GM21529 (cell line): ENCODE measurements at regions not wholly inside any gene's neighbourhood (a gene's known extent, or its start where the extent isn't known, plus 50 kb on each side); places are given as distances from the start of the nearest gene placed in this dataset.
"Not testable (repeated sequence)": the region's sequence is repeated elsewhere in the genome, so short reads cannot be mapped to it uniquely, and the experiment has no call there.

Experiments
- ATAC-seq: cut with Tn5 transposase; IDR thresholded peaks from one replicate; pipeline ENCODE4 v1.9.1; 2021; ENCODE audit not compliant: unreplicated experiment

DNA sequence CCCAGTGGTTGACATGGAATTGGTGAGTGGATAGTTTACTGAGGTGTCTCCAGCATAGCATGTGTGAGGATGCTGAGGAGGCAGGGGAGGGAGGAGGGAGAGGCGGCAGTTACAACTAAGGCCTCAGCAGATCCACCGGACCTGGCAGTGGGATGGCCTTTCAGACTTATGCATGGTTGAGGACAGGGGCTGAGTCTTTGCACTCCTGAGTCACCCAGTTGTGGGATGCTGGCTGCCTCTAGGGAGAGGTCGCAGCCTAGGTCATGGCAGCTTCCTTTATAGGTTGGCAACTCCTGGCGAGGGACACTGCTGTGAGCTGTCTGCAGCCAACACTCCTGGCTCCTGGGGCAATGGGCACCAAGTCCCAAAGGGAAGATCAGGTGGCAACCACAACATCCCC is 380.3 kb downstream of the PREX1 start:
- no peak for ATAC-seq

DNA sequence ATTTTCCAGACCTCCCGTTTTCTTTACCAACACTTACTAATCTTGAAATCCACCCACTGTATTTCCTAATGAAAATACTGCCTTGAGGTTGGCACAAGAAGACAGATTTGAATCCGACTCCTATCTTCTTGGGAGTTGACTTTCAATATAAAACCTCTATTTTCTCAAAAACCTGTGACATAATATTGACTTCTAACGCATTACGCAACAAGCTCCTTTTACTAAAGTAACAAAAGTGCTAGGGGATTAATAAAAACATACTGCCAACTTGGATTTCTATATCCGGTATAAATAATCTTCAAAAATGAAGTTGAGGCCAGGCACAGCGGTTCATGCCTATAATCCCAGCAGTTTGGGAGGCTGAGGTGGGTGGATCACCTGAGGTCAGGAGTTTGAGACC is 382.0 kb downstream of the PREX1 start:
- no peak for ATAC-seq

DNA sequence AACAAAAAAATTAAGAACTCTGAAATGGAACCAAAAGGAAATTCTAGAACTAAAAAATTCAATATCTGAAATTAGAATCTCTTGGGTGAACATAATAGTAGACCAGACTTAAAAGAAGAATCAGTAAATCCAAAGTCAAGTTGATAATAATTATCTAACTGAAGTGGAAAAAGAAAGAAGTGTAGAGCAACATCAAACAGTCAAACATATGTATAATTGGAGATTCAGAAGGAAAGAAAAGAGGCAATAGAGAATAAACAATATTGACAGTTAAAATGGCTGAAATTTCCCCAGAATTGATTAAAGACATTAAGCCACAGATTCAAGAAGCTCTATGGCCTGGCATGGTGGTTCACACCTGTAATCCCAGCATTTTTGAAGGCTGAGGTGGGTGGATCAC is 383.6 kb downstream of the PREX1 start:
- no peak for ATAC-seq

DNA sequence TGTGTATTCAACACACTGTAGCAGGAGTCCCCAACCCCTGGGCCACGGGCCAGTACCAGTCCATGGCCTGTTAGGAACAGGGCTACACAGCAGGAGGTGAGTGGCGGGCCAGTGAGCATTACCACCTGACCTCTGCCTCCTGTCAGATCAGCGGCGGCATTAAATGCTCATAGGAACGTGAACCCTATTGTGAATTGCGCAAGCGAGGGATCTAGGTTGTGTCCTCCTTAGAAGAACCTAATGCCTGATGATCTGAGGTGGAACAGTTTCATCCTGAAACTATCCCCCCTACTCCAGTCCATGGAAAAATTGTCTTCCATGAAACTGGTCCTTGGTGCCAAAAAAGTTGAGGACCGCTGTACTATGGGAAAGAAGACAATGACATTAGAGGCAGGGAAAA is 386.9 kb downstream of the PREX1 start:
- no peak for ATAC-seq

DNA sequence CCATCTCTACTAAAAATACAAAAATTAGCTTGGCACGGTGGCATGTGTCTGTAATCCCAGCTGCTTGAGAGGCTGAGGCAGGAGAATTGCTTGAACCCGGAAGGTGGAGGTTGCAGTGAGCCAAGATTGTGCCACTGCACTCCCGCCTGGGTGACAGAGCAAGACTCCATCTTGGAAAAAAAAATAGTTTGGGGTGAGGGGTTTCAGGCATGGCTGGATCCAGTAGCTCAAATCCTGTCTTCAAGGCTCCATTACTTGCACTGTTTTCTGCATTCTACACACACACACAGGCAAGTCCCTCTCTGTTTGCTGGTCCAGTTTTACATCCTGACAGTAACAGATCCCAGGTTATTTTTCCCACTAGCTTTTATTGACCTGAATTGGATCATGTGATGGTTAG is 387.5 kb downstream of the PREX1 start:
- not testable (repeated sequence) for ATAC-seq

DNA sequence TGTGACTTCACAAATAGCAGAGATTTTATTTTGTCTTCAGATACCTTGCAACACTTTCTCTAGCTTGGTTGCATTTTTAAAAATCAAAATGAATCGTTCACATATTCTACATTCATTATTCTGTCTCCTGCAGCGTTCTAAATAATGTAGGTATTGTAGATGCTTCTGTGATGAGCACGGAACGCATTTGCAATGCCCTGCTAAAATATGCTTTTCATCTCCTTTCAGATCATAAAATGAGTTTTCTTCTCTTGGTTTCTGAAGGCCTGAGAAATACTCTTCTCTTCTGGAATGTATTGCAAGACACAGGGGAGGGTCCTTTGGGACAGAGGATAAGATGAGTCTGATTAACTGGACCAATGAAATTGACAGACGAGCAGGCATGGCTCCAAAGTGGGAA is 390.7 kb downstream of the PREX1 start:
- no peak for ATAC-seq

DNA sequence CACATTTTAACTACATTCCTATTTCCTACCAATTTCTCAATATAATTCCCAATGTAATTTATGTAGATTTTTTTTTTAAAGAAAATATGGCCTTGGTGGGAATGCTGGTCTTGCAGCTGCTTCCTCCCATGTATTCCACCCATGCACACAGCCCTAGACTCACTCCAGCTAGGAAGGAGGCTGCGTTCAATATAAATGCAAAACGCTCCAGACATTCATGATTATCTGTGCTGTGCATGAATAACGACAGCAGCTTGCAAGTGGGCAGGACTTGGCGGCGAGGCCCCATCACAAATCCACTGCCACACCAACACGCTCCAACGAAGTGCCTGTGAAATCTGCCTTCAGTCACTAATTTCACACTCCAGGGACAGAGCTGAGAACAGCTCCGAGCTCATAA is 391.2 kb downstream of the PREX1 start:
- not testable (repeated sequence) for ATAC-seq

DNA sequence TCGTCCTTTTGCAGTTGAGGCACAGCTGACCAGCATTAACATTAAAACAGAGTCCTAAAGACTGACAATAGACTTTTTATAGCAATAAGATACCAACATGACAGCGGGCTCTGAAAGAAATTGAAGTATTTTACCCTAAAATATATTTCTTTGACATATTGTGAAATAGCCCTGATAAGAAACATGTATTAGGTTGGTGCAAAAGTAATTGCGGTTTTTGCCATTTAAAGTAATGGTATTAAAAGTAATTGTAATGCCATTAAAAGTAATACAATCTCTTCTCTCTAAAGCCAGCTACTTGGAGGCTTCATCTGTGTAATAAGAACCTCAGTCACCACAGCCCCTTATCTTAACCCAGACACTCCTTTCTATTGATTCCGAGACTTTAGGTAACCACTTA is 394.6 kb downstream of the PREX1 start:
- ATAC-seq = no peak

DNA sequence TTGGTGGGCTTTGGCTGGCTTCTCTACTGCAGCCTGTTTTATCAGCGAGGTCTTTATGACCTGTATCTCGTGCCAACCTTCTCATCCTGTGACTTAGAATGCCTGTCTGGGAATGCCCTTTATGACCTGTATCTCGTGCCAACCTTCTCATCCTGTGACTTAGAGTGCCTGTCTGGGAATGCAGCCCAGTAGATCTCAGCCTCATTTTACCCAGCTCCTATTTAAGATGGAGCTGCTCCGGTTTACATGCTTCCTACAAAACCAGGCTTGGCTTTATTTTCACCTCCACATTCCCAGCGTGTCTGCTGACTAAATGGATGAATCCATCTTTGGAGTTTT is 395.3 kb downstream of the PREX1 start:
- ATAC-seq = no peak

DNA sequence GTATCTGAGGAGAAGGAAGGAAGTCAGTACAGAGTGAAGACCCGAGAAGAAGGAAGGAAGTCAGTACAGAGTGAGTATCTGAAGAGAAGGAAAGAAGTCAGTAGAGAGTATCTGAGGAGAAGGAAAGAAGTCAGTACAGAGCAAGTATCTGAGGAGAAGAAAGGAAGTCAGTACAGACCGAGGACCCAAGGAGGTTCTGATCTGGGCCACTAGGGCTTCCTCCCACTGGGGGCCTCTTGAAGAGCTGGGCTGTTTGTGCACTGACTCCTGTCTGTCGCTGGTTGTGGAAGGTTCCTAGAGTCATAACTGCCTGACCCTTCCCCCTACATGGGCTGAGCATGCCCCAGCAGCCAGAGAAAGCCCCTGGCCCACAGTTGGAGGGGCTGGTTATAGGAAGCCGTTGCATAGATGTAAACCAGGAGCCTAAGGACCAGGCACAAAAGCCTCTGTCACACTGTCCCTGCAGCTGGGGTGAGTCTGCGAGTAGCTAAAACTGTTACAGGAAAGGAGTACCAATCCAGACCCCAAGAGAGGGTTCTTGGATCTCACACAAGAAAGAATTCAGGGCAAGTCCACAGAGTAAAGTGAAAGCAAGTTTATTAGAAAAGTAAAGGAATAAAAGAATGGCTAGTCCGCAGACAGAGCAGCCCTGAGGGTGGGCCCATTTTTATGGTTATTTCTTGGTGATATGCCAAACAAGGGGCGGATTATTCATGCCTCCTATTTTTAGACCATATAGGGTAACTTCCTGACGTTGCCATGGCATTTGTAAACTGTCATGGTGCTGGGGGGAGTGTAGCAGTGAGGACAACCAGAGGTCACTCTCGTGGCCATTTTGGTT is 395.9 kb downstream of the PREX1 start:
- no peak for ATAC-seq

DNA sequence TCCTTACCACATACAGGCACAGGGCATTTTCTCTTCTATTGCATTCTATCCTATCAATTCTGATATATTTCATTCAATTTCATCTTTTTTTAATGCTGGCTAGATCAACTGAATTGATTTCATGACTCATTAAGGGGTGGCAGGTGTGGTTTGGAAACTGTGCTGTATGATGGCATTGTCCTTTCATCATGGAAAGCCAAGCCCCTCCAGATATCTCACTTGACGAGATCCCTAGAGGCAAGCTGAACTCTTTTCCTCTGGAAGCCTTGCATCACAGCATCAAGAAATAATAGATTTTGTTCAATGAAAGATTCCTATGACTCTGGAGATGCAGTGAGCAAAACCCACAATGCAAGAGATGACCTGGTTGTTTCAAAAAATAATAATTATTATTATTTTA is 401.2 kb downstream of the PREX1 start:
- no peak for ATAC-seq

DNA sequence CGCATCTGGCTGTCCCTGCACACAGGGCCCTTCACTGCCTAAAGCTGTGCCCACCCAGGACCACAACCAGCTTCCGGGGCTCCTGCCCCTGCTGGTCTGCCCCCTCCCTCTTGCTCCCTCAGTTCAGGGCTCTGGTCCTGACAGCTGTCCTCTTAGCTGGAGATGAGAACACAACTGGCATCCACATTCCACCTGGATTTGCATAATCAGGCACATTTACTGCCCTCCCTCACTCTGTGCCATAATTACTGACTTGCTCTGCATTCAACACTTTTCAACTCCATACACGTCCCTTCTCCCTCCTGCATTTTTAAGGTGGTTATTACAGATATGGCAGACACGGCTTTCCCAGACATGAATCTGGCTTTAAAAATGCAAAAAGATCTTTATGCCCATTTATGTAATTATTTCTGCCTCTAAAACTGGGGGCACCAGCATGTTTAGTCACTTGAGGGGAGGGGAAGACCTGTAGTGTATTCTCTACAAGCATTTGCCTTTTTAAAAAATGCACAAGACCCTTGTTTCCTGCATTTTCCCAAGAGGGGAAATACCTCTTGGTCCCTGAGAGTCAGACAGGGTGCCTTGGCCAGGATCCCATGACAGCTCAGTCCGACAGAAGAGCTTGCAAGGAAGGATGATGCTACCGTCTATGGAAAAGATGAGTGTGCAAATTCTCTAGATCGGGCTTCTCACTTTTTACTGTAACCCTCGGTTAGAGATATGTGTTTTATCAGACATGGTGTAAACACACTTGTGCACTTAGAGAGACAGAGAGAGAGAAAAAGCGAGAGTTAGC is 401.8 kb downstream of the PREX1 start:
- ATAC-seq = no peak

DNA sequence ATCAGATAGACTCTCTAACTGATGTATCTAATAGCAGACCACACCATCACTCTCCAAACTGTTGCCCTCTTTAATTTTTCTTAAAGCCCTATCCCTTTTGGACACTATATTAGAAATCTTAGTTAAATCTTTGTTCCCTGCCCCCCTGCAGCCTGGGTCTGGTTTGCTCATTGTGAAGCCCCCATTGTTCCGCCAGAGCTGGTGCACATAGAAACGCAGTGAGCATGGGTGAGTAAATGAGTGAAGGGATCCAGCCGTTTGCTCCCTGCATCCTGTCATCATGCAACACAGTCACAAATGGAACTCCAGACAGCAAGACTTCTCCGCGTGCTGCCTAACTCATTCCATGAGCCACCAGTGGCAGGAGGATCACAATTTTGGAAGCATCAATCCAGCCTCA is 402.5 kb downstream of the PREX1 start:
- no peak for ATAC-seq

DNA sequence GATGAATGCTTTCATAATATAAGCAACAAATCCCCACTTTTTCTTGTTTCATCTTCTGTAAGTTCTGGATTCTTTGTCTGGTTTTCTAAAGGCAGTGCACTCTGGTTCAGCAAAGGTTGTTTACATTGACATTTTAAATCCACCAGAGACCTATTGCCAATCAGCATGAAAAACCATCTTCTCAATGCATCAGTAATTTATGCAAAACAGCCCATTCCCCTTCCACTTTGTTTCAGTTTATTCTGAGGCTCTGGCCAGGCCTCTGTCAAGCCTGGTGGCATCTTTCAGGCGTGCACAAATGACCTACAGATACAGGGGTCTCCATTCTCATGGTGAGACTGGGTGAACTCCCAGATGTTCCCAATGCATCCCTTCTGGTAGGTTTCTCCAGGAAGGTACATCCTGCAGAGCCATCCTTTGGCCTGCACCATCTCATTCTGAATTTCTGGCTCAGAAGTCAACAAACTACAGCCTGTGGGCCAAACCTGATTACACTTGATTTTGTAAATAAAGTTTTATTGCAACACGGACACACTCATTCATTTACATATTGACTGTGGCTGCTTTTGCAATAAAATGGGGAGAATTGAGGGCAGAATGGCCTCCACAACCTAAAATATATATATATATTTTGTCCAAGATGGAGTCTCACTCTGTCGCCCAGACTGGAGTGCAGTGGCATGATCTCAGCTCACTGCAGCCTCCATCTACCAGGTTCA is 405.4 kb downstream of the PREX1 start:
- ATAC-seq = no peak

DNA sequence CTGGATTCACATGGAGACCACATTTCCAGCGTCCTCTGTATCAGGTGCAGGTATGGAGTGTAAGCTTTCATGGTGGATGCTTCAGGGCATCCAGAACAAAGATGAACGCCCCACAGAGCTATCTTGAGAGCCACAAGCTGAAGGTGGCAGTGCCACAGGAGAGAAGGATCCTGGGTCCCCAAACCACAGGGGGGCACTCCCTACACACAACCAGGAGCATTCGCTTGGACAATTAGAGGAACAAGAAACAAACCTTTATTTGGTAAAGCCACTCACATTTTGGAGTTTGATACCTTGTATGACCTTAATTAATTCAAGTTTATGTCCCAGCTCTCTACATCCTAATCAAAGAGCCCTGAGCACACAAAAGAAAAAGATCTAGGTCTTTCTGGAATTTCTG is 406.3 kb downstream of the PREX1 start:
- ATAC-seq = no peak

DNA sequence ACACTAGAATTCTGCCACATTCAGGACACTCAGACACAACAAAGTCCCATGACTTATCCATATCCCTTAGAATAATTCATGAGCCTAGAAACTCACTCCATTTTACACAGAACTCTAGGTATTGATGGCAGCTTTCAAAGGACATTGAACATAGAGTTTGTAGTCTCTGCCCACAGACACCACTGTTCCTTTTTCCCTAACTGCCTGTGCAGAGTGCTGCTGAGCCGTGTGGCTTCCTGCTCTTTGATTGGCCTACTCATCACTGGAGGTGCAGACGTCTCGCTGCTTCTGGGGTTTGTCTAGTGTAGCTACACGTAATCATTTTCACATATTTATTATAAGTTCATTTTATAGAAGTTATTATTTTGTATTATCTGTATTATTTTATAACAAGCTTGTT is 407.6 kb downstream of the PREX1 start:
- ATAC-seq = no peak

DNA sequence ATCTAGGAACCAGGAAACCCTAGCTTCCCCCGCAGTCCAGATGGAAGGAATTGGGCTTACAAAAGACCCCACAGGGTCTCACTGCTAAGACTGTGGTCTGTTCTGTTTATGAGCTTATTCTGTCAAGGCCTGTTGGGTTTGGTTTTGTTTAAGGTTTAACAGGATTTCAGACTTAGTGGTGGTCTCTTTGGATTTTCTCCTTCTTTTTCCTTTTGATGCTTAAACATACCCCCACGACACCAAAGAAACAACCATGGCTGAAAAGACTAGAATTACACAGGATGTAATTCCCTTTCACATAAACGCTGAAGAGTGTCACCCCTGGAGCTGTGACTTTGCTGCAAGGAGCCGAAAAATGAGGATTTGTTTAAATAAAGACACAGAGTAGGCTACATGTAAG is 408.6 kb downstream of the PREX1 start:
- ATAC-seq = no peak

DNA sequence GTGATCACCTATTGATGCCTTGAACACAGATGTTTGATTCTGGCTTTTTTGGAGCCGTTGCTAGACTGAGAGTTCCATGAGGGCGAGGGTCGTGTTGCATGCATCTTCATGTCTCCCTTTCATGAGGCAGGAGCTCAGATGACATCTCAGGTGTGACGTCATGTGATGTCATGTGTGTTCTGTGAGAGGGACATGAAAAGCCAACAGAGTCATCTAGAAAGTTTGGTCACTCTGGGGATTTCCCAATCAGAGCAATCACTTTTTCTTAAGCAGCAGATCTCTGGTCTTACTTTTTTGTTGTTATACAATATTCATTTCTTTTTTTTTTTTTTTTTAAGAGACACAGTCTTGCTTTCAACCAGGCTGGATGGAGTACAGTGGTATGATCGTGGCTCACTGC is 411.8 kb downstream of the PREX1 start:
- no peak for ATAC-seq

DNA sequence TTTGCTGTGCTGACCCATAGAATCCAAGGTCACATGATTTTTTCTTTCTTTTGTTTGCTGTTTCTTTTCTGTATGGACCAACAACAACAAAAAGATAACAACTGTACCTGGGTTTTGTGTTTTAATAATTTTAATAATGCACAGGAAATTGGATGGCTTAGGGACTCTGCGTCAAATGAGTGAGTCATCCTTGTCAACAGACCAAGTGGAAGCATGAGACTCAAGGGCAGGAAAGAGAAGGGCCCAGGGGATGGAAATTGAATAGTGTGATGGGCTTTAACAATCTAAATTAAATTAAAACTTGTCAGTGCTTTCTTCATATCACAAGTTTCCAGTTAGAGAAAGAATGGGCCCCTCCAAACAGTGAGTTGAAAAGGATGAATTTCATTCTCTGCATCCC is 413.0 kb downstream of the PREX1 start:
- ATAC-seq = no peak

DNA sequence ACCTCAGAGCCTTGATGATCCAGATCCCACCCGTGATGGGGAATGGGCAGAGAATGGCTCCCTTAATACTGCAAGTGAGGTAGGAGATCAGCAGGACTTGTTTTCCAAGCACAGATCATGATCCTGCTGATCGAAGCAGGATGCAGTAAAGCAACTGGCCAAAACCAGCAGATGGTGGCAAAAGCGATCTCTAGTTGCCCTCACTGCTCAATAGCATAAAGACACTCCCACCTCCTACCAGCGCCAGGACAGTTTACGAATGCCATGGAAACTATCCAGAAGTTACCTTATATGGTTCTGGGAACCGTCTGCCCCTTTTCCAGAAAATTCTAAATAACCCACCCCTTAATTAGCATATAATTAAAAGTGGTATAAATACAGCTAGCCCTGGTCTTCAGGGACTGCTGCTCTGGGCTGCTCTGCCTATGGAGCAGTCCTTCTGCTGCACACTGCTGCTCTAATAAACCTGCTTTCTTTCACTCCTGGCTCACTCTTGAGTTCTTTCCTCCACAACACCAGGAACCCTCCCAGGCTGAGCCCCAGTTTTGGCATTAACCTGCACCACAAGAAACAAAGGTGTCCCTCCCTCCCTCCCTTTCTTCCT is 415.8 kb downstream of the PREX1 start:
- no peak for ATAC-seq

DNA sequence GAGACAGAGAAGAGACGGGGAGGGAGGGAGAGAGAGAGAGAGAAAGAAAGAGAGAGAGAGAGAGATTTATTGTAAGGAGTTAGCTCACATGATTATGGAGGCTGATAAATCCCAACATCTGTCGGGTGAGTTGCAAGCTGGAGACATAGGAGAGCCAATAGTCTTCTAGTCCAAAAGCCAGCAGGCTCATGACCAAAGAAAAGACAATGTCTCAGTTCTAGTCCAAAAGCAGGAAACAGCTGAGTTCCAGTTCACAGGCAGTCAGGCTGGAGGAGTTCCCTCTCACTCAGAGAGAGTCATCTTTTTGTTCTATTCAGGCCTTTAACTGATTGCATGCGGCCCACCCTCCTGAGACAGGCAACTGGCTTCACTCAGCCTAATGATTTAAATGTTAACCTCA is 416.6 kb downstream of the PREX1 start:
- ATAC-seq = no peak
